Activated CD8-positive, alpha-beta memory T cell treated with anti-CD3 and anti-CD28 coated beads, Interleukin-2, amount 50 U/mL, for 24 hours (primary cell): ENCODE measurements at regions not wholly inside any gene's neighbourhood (a gene's known extent, or its start where the extent isn't known, plus 50 kb on each side); places are given as distances from the start of the nearest gene placed in this dataset.
A peak's percentile ranks its signal among the peaks of the same experiment; 100 is the strongest.

ENCODE experiments used
- DNase-seq: peaks from one replicate; pipeline ENCODE4 v3.0.0-alpha.2; 2020; ENCODE audit errors: extremely low read depth

GRCh38 chr1:199101139-199101538 lies 462.3 kb downstream of the PTPRC start:
- no peak for DNase-seq

GRCh38 chr1:199101635-199102034 lies 462.8 kb downstream of the PTPRC start:
- DNase-seq: no peak

- DNase-seq: no peak
Observed at GRCh38 chr1:199102239-199102638, 463.4 kb downstream of the PTPRC start.

GRCh38 chr1:199109160-199109559 lies 470.3 kb downstream of the PTPRC start:
- DNase-seq: no peak

GRCh38 chr1:199112365-199112764 lies 473.5 kb downstream of the PTPRC start:
- DNase-seq: no peak

GRCh38 chr1:199113265-199113869 lies 474.5 kb downstream of the PTPRC start:
- peak; percentile 36 for DNase-seq

GRCh38 chr1:199116488-199116887 lies 477.6 kb downstream of the PTPRC start:
- DNase-seq: no peak

GRCh38 chr1:199121047-199121446 lies 482.2 kb downstream of the PTPRC start:
- no peak for DNase-seq

- DNase-seq: no peak
Observed at GRCh38 chr1:199122085-199122484, 483.2 kb downstream of the PTPRC start.

- DNase-seq: no peak
Observed at GRCh38 chr1:199122532-199123311, 483.9 kb downstream of the PTPRC start.

GRCh38 chr1:199123615-199124014 lies 484.8 kb downstream of the PTPRC start:
- no peak for DNase-seq

- DNase-seq: no peak
Observed at GRCh38 chr1:199124351-199124750, 485.5 kb downstream of the PTPRC start.

- DNase-seq: no peak
Observed at GRCh38 chr1:199129247-199129646, 490.4 kb downstream of the PTPRC start.

- no peak for DNase-seq
Observed at GRCh38 chr1:199132006-199132405, 493.2 kb downstream of the PTPRC start.

GRCh38 chr1:199135901-199136300 lies 497.1 kb downstream of the PTPRC start:
- DNase-seq: no peak

GRCh38 chr1:199138061-199138460 lies 499.2 kb downstream of the PTPRC start:
- no peak for DNase-seq

GRCh38 chr1:199149591-199149990 lies 510.8 kb downstream of the PTPRC start:
- DNase-seq: no peak

- no peak for DNase-seq
Observed at GRCh38 chr1:199150756-199151155, 511.9 kb downstream of the PTPRC start.

GRCh38 chr1:199151634-199152425 lies 513.0 kb downstream of the PTPRC start:
- no peak for DNase-seq

GRCh38 chr1:199152676-199153075 lies 513.8 kb downstream of the PTPRC start:
- no peak for DNase-seq

GRCh38 chr1:199155166-199156019 lies 516.6 kb downstream of the PTPRC start:
- DNase-seq: no peak

GRCh38 chr1:199157494-199157893 lies 518.7 kb downstream of the PTPRC start:
- DNase-seq: no peak
